SK-N-SH (cell line): ENCODE measurements at regions not wholly inside any gene's neighbourhood (a gene's known extent, or its start where the extent isn't known, plus 50 kb on each side); places are given as distances from the start of the nearest gene placed in this dataset.

Experiments used
- CTCF ChIA-PET: fragments of 300-600, 350-600 bp; formaldehyde crosslinking; extraction: SDS; loops from one replicate; lab custom pipeline; 2021; lab: Yijun Ruan, JAX
- POLR2A ChIA-PET: fragments of 350-600 bp; sonication (Branson Sonifier 250); formaldehyde crosslinking; extraction: SDS; loops from one replicate; lab custom pipeline; 2020; ENCODE audit warnings: antibody characterized with exemption, inconsistent platforms; lab: Yijun Ruan, JAX
- DNase-seq: peaks from one replicate; pipeline ENCODE4 v3.0.0; 2012
- H2AFZ ChIP-seq: fragments of 200-600 bp; sonication (generic); 2 replicates; pipeline ENCODE4 v1.8.1; 2016; ENCODE audit warnings: antibody characterized with exemption, mild to moderate bottlenecking, low read depth
- H3F3A ChIP-seq: fragments of 200-600 bp; sonication (generic); replicated peaks from 2 replicates; pipeline ENCODE3; 2016; ENCODE audit warnings: antibody characterized with exemption, mild to moderate bottlenecking; ENCODE audit not compliant: insufficient read depth
- H3K27ac ChIP-seq, 2 experiments: fragments of 200-500 bp in 1 of 2; fragments of 200-600 bp in 1 of 2; sonication (Bioruptor generic) in 1 of 2; sonication (generic), shearing (Covaris generic) in 1 of 2; 2 replicates each; pipeline versions ENCODE4 v1.5.1 to v1.6.1; 2014 to 2016; ENCODE audit warnings: low read depth in 2 of 2, inconsistent platforms in 1 of 2, low read length in 1 of 2, mild to moderate bottlenecking in 1 of 2, mixed read lengths in 1 of 2
- H3K27me3 ChIP-seq: fragments of 200-600 bp; sonication (generic), shearing (Covaris generic); 2 replicates; pipeline ENCODE4 v1.6.1; 2016; ENCODE audit warnings: mixed run types; ENCODE audit not compliant: insufficient read depth
- H3K36me3 ChIP-seq, 2 experiments: fragments of 200-500 bp in 1 of 2; fragments of 200-600 bp in 1 of 2; sonication (Bioruptor generic) in 1 of 2; sonication (generic) in 1 of 2; replicated peaks in 1 of 2; 2 replicates each; pipeline versions ENCODE3 to v1.5.1; 2014 to 2016; ENCODE audit warnings: low read length in 1 of 2, mild to moderate bottlenecking in 1 of 2; ENCODE audit not compliant: insufficient read depth in 2 of 2, control insufficient read depth in 1 of 2
- H3K4me1 ChIP-seq, 2 experiments: fragments of 200-500 bp in 1 of 2; fragments of 200-600 bp in 1 of 2; sonication (Bioruptor generic) in 1 of 2; sonication (generic), shearing (Covaris generic) in 1 of 2; 2 replicates each; pipeline versions ENCODE4 v1.5.1 to v1.6.1; 2014 to 2016; ENCODE audit warnings: low read depth in 1 of 2, low read length in 1 of 2, mixed run types in 1 of 2; ENCODE audit not compliant: insufficient read depth in 2 of 2, control insufficient read depth in 1 of 2
- H3K4me2 ChIP-seq: fragments of 200-600 bp; sonication (generic), shearing (Covaris generic); 2 replicates; pipeline ENCODE4 v1.6.1; 2017; ENCODE audit warnings: mixed run types
- H3K4me3 ChIP-seq, 2 experiments: fragments of 200-500 bp in 1 of 2; fragments of 200-600 bp in 1 of 2; sonication (Bioruptor generic) in 1 of 2; sonication (generic), shearing (Covaris generic) in 1 of 2; 2 replicates each; pipeline versions ENCODE4 v1.5.1 to v1.8.1; 2014 to 2016; ENCODE audit warnings: low read depth in 2 of 2, inconsistent platforms in 1 of 2, low read length in 1 of 2, mild to moderate bottlenecking in 1 of 2, mixed read lengths in 1 of 2, moderate library complexity in 1 of 2
- H3K79me2 ChIP-seq: fragments of 200-600 bp; sonication (generic); 2 replicates; pipeline ENCODE4 v1.8.1; 2017; ENCODE audit warnings: mild to moderate bottlenecking; ENCODE audit not compliant: insufficient read depth
- H3K9ac ChIP-seq: fragments of 200-600 bp; sonication (generic); 2 replicates; pipeline ENCODE4 v1.6.1; 2017; ENCODE audit warnings: mixed run types
- H3K9me2 ChIP-seq: fragments of 200-600 bp; sonication (generic); 2 replicates; pipeline ENCODE4 v1.6.1; 2017; ENCODE audit warnings: mixed run types
- H3K9me3 ChIP-seq: fragments of 200-600 bp; sonication (generic); 2 replicates; pipeline ENCODE4 v1.6.1; 2017; ENCODE audit warnings: mixed run types, mild to moderate bottlenecking, moderate library complexity
- H4K20me1 ChIP-seq: fragments of 200-600 bp; sonication (generic); 2 replicates; pipeline ENCODE4 v1.6.1; 2017; ENCODE audit warnings: mild to moderate bottlenecking, mixed run types; ENCODE audit not compliant: insufficient read depth
- CHD2 ChIP-seq: fragments of 150-350 bp; IDR thresholded peaks from 2 replicates; pipeline ENCODE4 v1.6.1; 2018; ENCODE audit warnings: low read length; ENCODE audit not compliant: partially characterized antibody
- EZH2phosphoT487 ChIP-seq: fragments of 200-600 bp; sonication (generic); IDR thresholded peaks from 2 replicates; pipeline ENCODE4 v1.6.1; 2017; ENCODE audit warnings: low read depth, mixed run types, mild to moderate bottlenecking, antibody characterized with exemption, moderate library complexity, borderline replicate concordance
- FOSL2 ChIP-seq: IDR thresholded peaks from 2 replicates; pipeline ENCODE4 v1.4.0; 2012; ENCODE audit warnings: low read depth, mild to moderate bottlenecking, moderate library complexity, borderline replicate concordance
- FOXJ3 ChIP-seq: sonication (generic); formaldehyde crosslinking; IDR thresholded peaks from 2 replicates; pipeline ENCODE4 v1.5.1; 2020; ENCODE audit warnings: mild to moderate bottlenecking, missing genetic modification reagents
- FOXM1 ChIP-seq: IDR thresholded peaks from 2 replicates; pipeline ENCODE4 v1.4.0; 2012; ENCODE audit warnings: low read depth, mild to moderate bottlenecking
- GABPA ChIP-seq: IDR thresholded peaks from 2 replicates; pipeline ENCODE4 v1.4.0; 2012; ENCODE audit warnings: low read depth, mild to moderate bottlenecking
- GATA2 ChIP-seq: sonication (generic); formaldehyde crosslinking; IDR thresholded peaks from 2 replicates; pipeline ENCODE4 v1.5.0; 2020; ENCODE audit warnings: mild to moderate bottlenecking, missing genetic modification reagents
- JUND ChIP-seq: IDR thresholded peaks from 2 replicates; pipeline ENCODE4 v1.4.0; 2012
- MXI1 ChIP-seq: IDR thresholded peaks from 2 replicates; pipeline ENCODE4 v1.6.1; 2012; ENCODE audit warnings: mild to moderate bottlenecking, low read depth, low read length, improper control_type of control experiment
- NFIC ChIP-seq: IDR thresholded peaks from 2 replicates; pipeline ENCODE4 v1.4.0; 2012; ENCODE audit warnings: borderline replicate concordance
- NRF1 ChIP-seq: IDR thresholded peaks from 2 replicates; pipeline ENCODE4 v1.6.1; 2012; ENCODE audit warnings: low read depth, mild to moderate bottlenecking, low read length
- POLR2AphosphoS5 ChIP-seq: IDR thresholded peaks from 2 replicates; pipeline ENCODE4 v1.6.1; 2012; ENCODE audit warnings: low read depth, low read length
- RAD21 ChIP-seq: IDR thresholded peaks from 2 replicates; pipeline ENCODE4 v1.6.1; 2012; ENCODE audit warnings: mild to moderate bottlenecking, low read length
- RCOR1 ChIP-seq: fragments of 150-350 bp; IDR thresholded peaks from 2 replicates; pipeline ENCODE4 v1.6.1; 2017; ENCODE audit warnings: antibody characterized with exemption, low read length
- RXRA ChIP-seq: IDR thresholded peaks from 2 replicates; pipeline ENCODE4 v1.4.0; 2012; ENCODE audit warnings: low read depth, mild to moderate bottlenecking, borderline replicate concordance
- SIN3A ChIP-seq: IDR thresholded peaks from 2 replicates; pipeline ENCODE4 v1.6.1; 2012; ENCODE audit warnings: low read depth, mild to moderate bottlenecking, low read length, moderate library complexity, borderline replicate concordance
- TAF1 ChIP-seq: IDR thresholded peaks from 2 replicates; pipeline ENCODE4 v1.6.1; 2012; ENCODE audit warnings: low read depth, mild to moderate bottlenecking, low read length, moderate library complexity, borderline replicate concordance
- TCF12 ChIP-seq: IDR thresholded peaks from 2 replicates; pipeline ENCODE4 v1.4.0; 2012
- TEAD4 ChIP-seq: IDR thresholded peaks from 2 replicates; pipeline ENCODE4 v1.4.0; 2012; ENCODE audit warnings: mild to moderate bottlenecking, borderline replicate concordance; ENCODE audit not compliant: insufficient read depth
- WGBS: methylation state at CpG from one replicate; pipeline ENCODE4 v1.1.6; 2017; ENCODE audit warnings: low lambda C conversion rate; 5-methylcytosine and 5-hydroxymethylcytosine counted together
- TF ChIP-seq, protein P1 (sequence below): fragments of 200-600 bp; sonication (generic); IDR thresholded peaks from 2 replicates; pipeline ENCODE4 v1.6.1; 2017; ENCODE audit warnings: antibody characterized with exemption, mild to moderate bottlenecking, moderate library complexity
- TF ChIP-seq, protein P2 (sequence below): fragments of 150-350 bp; IDR thresholded peaks from 2 replicates; pipeline ENCODE4 v1.6.1; 2017; ENCODE audit warnings: antibody characterized with exemption, low read length, low read depth, borderline replicate concordance
- TF ChIP-seq, protein P3 (sequence below): IDR thresholded peaks from 2 replicates; pipeline ENCODE4 v1.6.1; 2012; ENCODE audit warnings: mild to moderate bottlenecking, low read depth, low read length, moderate library complexity

DNA sequence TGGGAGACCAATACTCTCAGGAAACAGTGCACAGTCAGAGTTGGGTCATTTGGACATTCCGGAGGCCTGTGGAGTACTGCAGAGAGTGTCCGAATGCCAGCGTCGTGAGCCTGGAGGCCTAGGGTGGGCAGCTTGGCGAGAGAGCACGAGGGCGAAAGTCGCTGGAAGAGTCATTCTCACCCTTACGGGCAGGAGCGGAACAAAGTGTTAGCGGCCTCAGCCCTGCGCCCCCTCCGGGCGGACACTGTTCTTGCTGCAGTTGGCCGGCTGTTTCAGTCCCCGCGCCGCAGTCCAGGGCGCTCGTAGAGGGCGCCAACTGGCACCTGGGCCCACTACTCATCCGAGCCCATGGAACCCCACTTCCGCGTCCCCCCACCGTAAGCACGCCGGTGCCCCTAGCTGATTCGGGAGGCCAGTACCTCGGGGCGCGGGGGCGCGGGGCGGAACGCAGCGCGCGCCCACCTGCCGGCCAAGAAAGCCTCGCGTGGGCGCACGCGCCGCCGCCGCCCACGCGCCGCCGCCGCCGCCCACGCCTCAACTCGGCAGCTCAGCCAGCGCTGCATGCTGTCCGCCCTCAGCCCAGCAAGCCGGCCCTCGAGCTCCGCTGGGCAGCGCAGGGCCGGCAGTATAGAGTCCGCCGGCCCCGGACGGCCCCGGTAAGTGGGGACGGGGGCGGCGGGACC lies 99.7 kb upstream of the CCL21 start:
- DNase-seq = peak; percentile 78
- H3K4me1 ChIP-seq = peaks cover 0 to 3% of the 10 kb centered on the region in 2 experiments; a peak in 1 of 4 replicates
- H3K27me3 ChIP-seq = peaks cover 7% of the 10 kb centered on the region; the same call in 1 of the 2 replicates
- no peaks in the 10 kb centered on the region for H3K9me3 ChIP-seq
- no peaks in the 10 kb centered on the region for H3F3A ChIP-seq
- H2AFZ ChIP-seq = no peak overlapping the region
- POLR2A ChIA-PET = interaction anchor here (0.6 kb wide), 1 partner anchor 27 kb away, joined by 3 read pairs; no protein-coding TSS in a partner anchor
- WGBS = 0% methylated on average over 2 of the region's 70 CpGs
- TF ChIP-seq, protein P1, sequence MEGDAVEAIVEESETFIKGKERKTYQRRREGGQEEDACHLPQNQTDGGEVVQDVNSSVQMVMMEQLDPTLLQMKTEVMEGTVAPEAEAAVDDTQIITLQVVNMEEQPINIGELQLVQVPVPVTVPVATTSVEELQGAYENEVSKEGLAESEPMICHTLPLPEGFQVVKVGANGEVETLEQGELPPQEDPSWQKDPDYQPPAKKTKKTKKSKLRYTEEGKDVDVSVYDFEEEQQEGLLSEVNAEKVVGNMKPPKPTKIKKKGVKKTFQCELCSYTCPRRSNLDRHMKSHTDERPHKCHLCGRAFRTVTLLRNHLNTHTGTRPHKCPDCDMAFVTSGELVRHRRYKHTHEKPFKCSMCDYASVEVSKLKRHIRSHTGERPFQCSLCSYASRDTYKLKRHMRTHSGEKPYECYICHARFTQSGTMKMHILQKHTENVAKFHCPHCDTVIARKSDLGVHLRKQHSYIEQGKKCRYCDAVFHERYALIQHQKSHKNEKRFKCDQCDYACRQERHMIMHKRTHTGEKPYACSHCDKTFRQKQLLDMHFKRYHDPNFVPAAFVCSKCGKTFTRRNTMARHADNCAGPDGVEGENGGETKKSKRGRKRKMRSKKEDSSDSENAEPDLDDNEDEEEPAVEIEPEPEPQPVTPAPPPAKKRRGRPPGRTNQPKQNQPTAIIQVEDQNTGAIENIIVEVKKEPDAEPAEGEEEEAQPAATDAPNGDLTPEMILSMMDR = peak; percentile 34
- TF ChIP-seq TEAD4 = no peak
- no peak overlapping the region for H3K4me2 ChIP-seq
- peak overlapping the region in 1 of 2 experiments; percentile 17; a peak in 2 of 4 replicates for H3K4me3 ChIP-seq
- no peaks in the 10 kb centered on the region for H3K9me2 ChIP-seq
- no peak overlapping the region for H3K9ac ChIP-seq
- no peaks in the 10 kb centered on the region for H3K79me2 ChIP-seq
- no peaks in the 10 kb centered on the region for H4K20me1 ChIP-seq
- H3K27ac ChIP-seq = no peak overlapping the region
- no peaks in the 10 kb centered on the region for H3K36me3 ChIP-seq
- CTCF ChIA-PET = interaction anchor here (0.9 to 1.7 kb wide), 12 partner anchors 10 to 887 kb away, joined by 3 to 7 read pairs (median 3); no protein-coding TSS in a partner anchor

DNA sequence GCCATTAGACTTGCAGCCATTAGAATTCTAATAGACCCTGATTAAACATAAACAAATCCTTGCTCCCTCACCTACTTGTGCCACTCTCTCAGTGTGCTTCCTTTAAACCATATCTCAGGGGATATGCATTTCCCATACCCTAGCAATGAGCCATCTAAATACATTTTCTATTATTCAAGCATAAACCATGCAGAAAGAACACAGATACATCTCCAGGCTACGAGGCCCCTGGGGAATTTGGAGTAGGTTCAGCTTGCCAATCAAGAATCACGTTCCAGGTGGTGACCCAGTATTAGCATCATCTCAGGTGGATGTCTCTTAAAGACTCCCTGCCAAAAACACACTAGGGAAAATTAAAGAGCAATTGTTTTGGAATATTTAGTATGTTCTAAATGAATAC lies 93.0 kb upstream of the CCL21 start:
- TF ChIP-seq MXI1 = no peak
- TF ChIP-seq GABPA = no peak
- no peak for TF ChIP-seq NFIC
- no peak for TF ChIP-seq FOSL2
- no peak for TF ChIP-seq RXRA
- TF ChIP-seq JUND = no peak
- TF ChIP-seq RCOR1 = no peak
- TF ChIP-seq FOXM1 = no peak
- no peak for TF ChIP-seq RAD21
- TF ChIP-seq CHD2 = no peak
- no peak for TF ChIP-seq GATA2 (CRISPR knock-in tag)
- TF ChIP-seq, protein P2, sequence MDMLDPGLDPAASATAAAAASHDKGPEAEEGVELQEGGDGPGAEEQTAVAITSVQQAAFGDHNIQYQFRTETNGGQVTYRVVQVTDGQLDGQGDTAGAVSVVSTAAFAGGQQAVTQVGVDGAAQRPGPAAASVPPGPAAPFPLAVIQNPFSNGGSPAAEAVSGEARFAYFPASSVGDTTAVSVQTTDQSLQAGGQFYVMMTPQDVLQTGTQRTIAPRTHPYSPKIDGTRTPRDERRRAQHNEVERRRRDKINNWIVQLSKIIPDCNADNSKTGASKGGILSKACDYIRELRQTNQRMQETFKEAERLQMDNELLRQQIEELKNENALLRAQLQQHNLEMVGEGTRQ = no peak
- TF ChIP-seq FOXJ3 (CRISPR knock-in tag) = no peak
- no peak for TF ChIP-seq NRF1
- TF ChIP-seq TCF12 = no peak
- TF ChIP-seq TAF1 = no peak
- no peak for TF ChIP-seq EZH2phosphoT487
- TF ChIP-seq SIN3A = no peak
- TF ChIP-seq POLR2AphosphoS5 = no peak
- TF ChIP-seq, protein P3, sequence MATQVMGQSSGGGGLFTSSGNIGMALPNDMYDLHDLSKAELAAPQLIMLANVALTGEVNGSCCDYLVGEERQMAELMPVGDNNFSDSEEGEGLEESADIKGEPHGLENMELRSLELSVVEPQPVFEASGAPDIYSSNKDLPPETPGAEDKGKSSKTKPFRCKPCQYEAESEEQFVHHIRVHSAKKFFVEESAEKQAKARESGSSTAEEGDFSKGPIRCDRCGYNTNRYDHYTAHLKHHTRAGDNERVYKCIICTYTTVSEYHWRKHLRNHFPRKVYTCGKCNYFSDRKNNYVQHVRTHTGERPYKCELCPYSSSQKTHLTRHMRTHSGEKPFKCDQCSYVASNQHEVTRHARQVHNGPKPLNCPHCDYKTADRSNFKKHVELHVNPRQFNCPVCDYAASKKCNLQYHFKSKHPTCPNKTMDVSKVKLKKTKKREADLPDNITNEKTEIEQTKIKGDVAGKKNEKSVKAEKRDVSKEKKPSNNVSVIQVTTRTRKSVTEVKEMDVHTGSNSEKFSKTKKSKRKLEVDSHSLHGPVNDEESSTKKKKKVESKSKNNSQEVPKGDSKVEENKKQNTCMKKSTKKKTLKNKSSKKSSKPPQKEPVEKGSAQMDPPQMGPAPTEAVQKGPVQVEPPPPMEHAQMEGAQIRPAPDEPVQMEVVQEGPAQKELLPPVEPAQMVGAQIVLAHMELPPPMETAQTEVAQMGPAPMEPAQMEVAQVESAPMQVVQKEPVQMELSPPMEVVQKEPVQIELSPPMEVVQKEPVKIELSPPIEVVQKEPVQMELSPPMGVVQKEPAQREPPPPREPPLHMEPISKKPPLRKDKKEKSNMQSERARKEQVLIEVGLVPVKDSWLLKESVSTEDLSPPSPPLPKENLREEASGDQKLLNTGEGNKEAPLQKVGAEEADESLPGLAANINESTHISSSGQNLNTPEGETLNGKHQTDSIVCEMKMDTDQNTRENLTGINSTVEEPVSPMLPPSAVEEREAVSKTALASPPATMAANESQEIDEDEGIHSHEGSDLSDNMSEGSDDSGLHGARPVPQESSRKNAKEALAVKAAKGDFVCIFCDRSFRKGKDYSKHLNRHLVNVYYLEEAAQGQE = no peak

More for the DNA sequence above, 93.0 kb upstream of the CCL21 start:
- Histone ChIP-seq H3K27ac (no peak overlapping the region), H3K36me3 (no peaks in the 10 kb centered on the region), H3K79me2 (no peaks in the 10 kb centered on the region), H3K9ac (no peak overlapping the region), H2AFZ (no peak overlapping the region), H3K4me2 (no peak overlapping the region), H4K20me1 (no peaks in the 10 kb centered on the region), H3K27me3 (no peaks in the 10 kb centered on the region), H3F3A (no peaks in the 10 kb centered on the region), H3K9me2 (no peaks in the 10 kb centered on the region), H3K4me1 (no peaks in the 10 kb centered on the region), H3K9me3 (no peaks in the 10 kb centered on the region), H3K4me3 (no peak overlapping the region)
- POLR2A ChIA-PET = no interaction called here
- WGBS = 12% methylated on average over 2 of the region's 2 CpGs
- DNase-seq = no peak
- CTCF ChIA-PET = interaction anchor here (0.8 kb wide), 1 partner anchor 294 kb away, joined by 3 read pairs; the partner anchor contains the start of gene PIGO
